B cell (primary cell): ENCODE measurements at regions not wholly inside any gene's neighbourhood (a gene's known extent, or its start where the extent isn't known, plus 50 kb on each side); places are given as distances from the start of the nearest gene placed in this dataset.

Experiments used
- ATAC-seq: fragments of 200-7000 bp; cut with Tn5 transposase; one replicate; pipeline ENCODE4 v1.10.0; 2021; ENCODE audit warnings: low read depth, mild to moderate bottlenecking, moderate number of reproducible peaks, moderate library complexity
- CTCF ChIA-PET: fragments of 350-600 bp; sonication (Branson Sonifier 250); formaldehyde crosslinking; loops from one replicate; lab custom pipeline; 2021; ENCODE audit warnings: antibody characterized with exemption, inconsistent platforms; lab: Charles Lee
- POLR2A ChIA-PET: fragments of 350-600 bp; sonication (Branson Sonifier 250); formaldehyde crosslinking; loops from one replicate; lab custom pipeline; 2021; ENCODE audit warnings: antibody characterized with exemption; lab: Charles Lee
- DNase-seq: peaks from one replicate; pipeline ENCODE4 v3.0.0; 2013
- H2AFZ ChIP-seq: 2 replicates; pipeline ENCODE4 v1.6.1; 2012; ENCODE audit warnings: mild to moderate bottlenecking, low read depth, low read length; ENCODE audit not compliant: insufficient read depth, poor library complexity, severe bottlenecking
- H3K27ac ChIP-seq, 2 donors: 1 replicate in 1 of 2; 2 replicates in 1 of 2; pipeline ENCODE4 v1.5.1; 2012 to 2013; ENCODE audit warnings: low read length in 2 of 2, mild to moderate bottlenecking in 2 of 2, moderate library complexity in 1 of 2
- H3K27me3 ChIP-seq, 4 experiments: fragments of 200-600 bp in 1 of 4; sonication (generic) in 1 of 4; replicated peaks in 1 of 4; 1 replicate in 2 of 4; 2 replicates in 2 of 4; pipeline versions ENCODE4 v1.6.1 to v1.7.0; 2013 to 2016; ENCODE audit warnings: low read length in 3 of 4, mild to moderate bottlenecking in 2 of 4, mixed read lengths in 1 of 4, moderate library complexity in 1 of 4; ENCODE audit not compliant: insufficient read depth in 4 of 4, control insufficient read depth in 3 of 4; ENCODE audit errors: control extremely low read depth in 1 of 4
- H3K36me3 ChIP-seq, 2 experiments: replicated peaks in 1 of 2; 1 replicate in 1 of 2; 2 replicates in 1 of 2; pipeline versions ENCODE4 v1.6.1 to v1.7.1; 2013; ENCODE audit warnings: low read length in 1 of 2; ENCODE audit not compliant: insufficient read depth in 2 of 2, control insufficient read depth in 1 of 2; ENCODE audit errors: control extremely low read depth in 1 of 2, extremely low read depth in 1 of 2
- H3K4me1 ChIP-seq, 2 donors: fragments of 200-600 bp in 1 of 2; sonication (generic) in 1 of 2; 1 replicate in 1 of 2; 2 replicates in 1 of 2; pipeline versions ENCODE4 v1.5.1 to v1.6.1; 2013 to 2017; ENCODE audit warnings: low read length in 2 of 2; ENCODE audit not compliant: control insufficient read depth in 2 of 2, insufficient read depth in 2 of 2
- H3K4me2 ChIP-seq: replicated peaks from 2 replicates; pipeline ENCODE3; 2012; ENCODE audit warnings: mild to moderate bottlenecking, low read depth, low read length; ENCODE audit not compliant: poor library complexity, severe bottlenecking
- H3K4me3 ChIP-seq, 5 experiments: fragments of 200-600 bp in 1 of 5; sonication (generic) in 1 of 5; 1 replicate in 3 of 5; 2 replicates in 2 of 5; pipeline versions ENCODE4 v1.5.1 to v1.7.0; 2011 to 2016; ENCODE audit warnings: low read length in 4 of 5, mild to moderate bottlenecking in 4 of 5, low read depth in 2 of 5, control low read depth in 1 of 5, moderate library complexity in 1 of 5; ENCODE audit not compliant: insufficient read depth in 1 of 5; ENCODE audit errors: control extremely low read depth in 1 of 5, extremely low read depth in 1 of 5
- H3K79me2 ChIP-seq: fragments of 200-600 bp; sonication (generic); one replicate; pipeline ENCODE4 v1.6.0; 2016; ENCODE audit warnings: low read length; ENCODE audit not compliant: control insufficient read depth, insufficient read depth
- H3K9ac ChIP-seq: fragments of 200-600 bp; sonication (generic); 2 replicates; pipeline ENCODE4 v1.6.1; 2017; ENCODE audit warnings: mild to moderate bottlenecking, low read length, moderate library complexity
- H3K9me3 ChIP-seq, 3 donors: one replicate each; pipeline versions ENCODE4 v1.6.1 to v1.7.1; 2013; ENCODE audit warnings: low read length in 2 of 3; ENCODE audit not compliant: control insufficient read depth in 2 of 3, insufficient read depth in 1 of 3; ENCODE audit errors: control extremely low read depth in 1 of 3
- H4K20me1 ChIP-seq: 2 replicates; pipeline ENCODE4 v1.6.0; 2012; ENCODE audit warnings: mild to moderate bottlenecking, low read length; ENCODE audit not compliant: insufficient read depth, control insufficient read depth, poor library complexity, severe bottlenecking
- H3K27ac Mint-ChIP-seq: one replicate; pipeline ENCODE4 v1.8.0; 2021; ENCODE audit warnings: mixed read lengths
- H3K27me3 Mint-ChIP-seq: one replicate; pipeline ENCODE4 v1.8.0; 2021; ENCODE audit warnings: mixed read lengths
- H3K4me1 Mint-ChIP-seq: one replicate; pipeline ENCODE4 v1.8.0; 2021; ENCODE audit warnings: mixed read lengths
- H3K4me3 Mint-ChIP-seq: one replicate; pipeline ENCODE4 v1.8.0; 2021; ENCODE audit warnings: mixed read lengths
- H3K9me3 Mint-ChIP-seq: one replicate; pipeline ENCODE4 v1.8.0; 2022; ENCODE audit warnings: mixed read lengths; ENCODE audit not compliant: insufficient read depth
- CTCF ChIP-seq: fragments of 200-600 bp; IDR thresholded peaks from one replicate; pipeline ENCODE4 v1.8.0; 2022; ENCODE audit warnings: antibody characterized with exemption, mild to moderate bottlenecking
- EZH2 ChIP-seq: IDR thresholded peaks from 2 replicates; pipeline ENCODE4 v1.6.1; 2012; ENCODE audit warnings: borderline replicate concordance, low read depth, mild to moderate bottlenecking, moderate library complexity, low read length; ENCODE audit not compliant: insufficient read depth, poor library complexity, severe bottlenecking
- WGBS: methylation state at CpG from one replicate; pipeline ENCODE4 v1.1.5; 2013; ENCODE audit warnings: missing lambda C conversion rate; ENCODE audit not compliant: insufficient coverage; 5-methylcytosine and 5-hydroxymethylcytosine counted together
- intact Hi-C: fragments of 100-400 bp; cut with micrococcal nuclease; formaldehyde crosslinking; loops from one replicate; pipeline ENCODE4 v1.10.0; 2022

DNA sequence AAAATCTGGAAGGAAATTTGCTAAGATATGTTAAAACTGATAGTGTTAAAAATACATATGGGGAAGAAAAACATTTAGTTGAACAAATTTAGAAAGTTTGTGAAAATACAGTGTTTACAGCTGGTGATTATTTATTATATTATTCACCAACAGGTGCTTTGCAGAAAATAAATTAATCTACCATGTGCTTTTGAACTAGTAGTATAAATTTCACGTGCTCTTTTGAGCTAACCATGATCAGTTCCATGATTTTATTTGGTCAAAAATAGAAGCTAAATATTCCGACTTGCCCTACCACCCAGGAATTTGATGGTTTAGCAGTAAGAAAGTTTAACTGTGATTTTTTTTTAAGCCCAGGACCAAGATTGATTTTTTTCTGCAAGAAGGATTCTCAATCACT lies 113.3 kb downstream of the SPRY2 start:
- Mint-ChIP-seq H3K9me3 (peaks cover 4% of the 10 kb centered on the region), H3K4me3 (no peak overlapping the region), H3K27me3 (no peaks in the 10 kb centered on the region), H3K4me1 (no peaks in the 10 kb centered on the region), H3K27ac (no peak overlapping the region)
- Histone ChIP-seq H3K36me3 (no peaks in the 10 kb centered on the region), H4K20me1 (no peaks in the 10 kb centered on the region), H3K4me3 (no peak overlapping the region), H3K27me3 (no peaks in the 10 kb centered on the region), H2AFZ (no peak overlapping the region), H3K4me2 (no peak overlapping the region), H3K27ac (no peak overlapping the region), H3K9ac (no peak overlapping the region), H3K9me3 (no peaks in the 10 kb centered on the region), H3K79me2 (no peaks in the 10 kb centered on the region), H3K4me1 (no peaks in the 10 kb centered on the region)
- no peak for DNase-seq
- POLR2A ChIA-PET: no interaction called here
- WGBS: no CpG with 5 or more reads among the region's 2 CpGs
- ATAC-seq: no peak
- intact Hi-C loops: no loop called here
- CTCF ChIA-PET: no interaction called here
- TF ChIP-seq CTCF (no peak), EZH2 (no peak)

- H4K20me1 ChIP-seq: no peaks in the 10 kb centered on the region
- POLR2A ChIA-PET: no interaction called here
- no peak overlapping the region for H3K4me3 ChIP-seq
- no peak overlapping the region for H3K4me2 ChIP-seq
- intact Hi-C loops: no loop called here
- Mint-ChIP-seq H3K27ac (no peak overlapping the region), H3K4me1 (no peaks in the 10 kb centered on the region), H3K9me3 (peaks cover 4% of the 10 kb centered on the region), H3K27me3 (no peaks in the 10 kb centered on the region), H3K4me3 (no peak overlapping the region)
- no peak for DNase-seq
- no peaks in the 10 kb centered on the region for H3K36me3 ChIP-seq
- no peaks in the 10 kb centered on the region for H3K9me3 ChIP-seq
- ATAC-seq: no peak
- no peaks in the 10 kb centered on the region for H3K79me2 ChIP-seq
- H3K4me1 ChIP-seq: no peaks in the 10 kb centered on the region
- TF ChIP-seq EZH2: no peak
- TF ChIP-seq CTCF: no peak
- no peak overlapping the region for H2AFZ ChIP-seq
- H3K9ac ChIP-seq: no peak overlapping the region
- CTCF ChIA-PET: interaction anchor here (0.6 kb wide), 1 partner anchor 16 kb away, joined by 4 read pairs; no protein-coding TSS in a partner anchor
- H3K27ac ChIP-seq: no peak overlapping the region
- WGBS: no CpG with 5 or more reads among the region's 2 CpGs
- H3K27me3 ChIP-seq: no peaks in the 10 kb centered on the region
These were observed 114.3 kb downstream of the SPRY2 start for GRCh38 chr13:80226645-80227044.
